ENCODE measurements at regions not wholly inside any gene's neighbourhood (a gene's known extent, or its start where the extent isn't known, plus 50 kb on each side); places are given as distances from the start of the nearest gene placed in this dataset.

DNA sequence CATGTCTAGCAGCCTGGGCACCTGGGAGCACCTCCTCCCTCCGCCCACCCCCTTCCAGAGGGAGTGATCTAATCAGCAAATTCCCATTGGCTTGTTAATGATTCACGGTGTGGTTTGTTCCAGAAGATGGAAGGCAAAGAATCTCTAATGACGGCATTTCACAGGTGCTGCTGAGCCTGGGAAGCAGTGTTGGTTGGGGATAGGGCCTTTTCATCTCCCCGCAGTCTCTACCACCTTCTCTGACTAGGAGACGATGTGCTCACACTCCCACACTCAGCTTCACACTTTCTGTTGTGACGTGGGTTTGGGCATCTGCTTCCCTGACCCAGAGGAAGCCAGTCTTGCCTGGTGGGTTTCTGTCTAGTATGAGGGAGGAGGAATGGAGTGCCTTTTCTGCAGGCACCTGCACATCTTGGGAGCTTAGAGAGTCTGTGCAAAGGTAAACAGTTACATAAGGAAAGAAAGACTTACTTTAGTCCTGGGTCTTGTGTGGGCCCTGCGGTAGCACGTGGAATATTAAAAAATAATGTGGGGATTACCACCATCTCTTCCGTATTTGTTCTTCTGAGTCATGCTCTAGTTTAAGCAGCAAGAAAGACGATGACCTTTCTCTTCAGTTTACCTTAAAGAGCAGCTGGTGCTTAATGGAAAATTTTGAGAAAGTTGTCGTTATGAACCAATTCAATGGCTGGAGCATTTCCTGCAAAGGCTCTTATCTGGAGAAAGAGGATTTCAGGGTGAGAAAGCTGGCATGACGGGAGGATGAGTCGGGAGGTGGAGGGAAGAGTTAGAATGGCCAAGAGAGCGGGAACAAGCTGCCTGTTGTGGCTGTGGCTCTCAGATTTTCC, 70.6 kb upstream of the ARHGAP5 start:
- DNase-seq: no peak
- intact Hi-C loops (cut with DNase I; ENCODE audit: low total_unique reads): no loop called here
- Histone ChIP-seq H3K27me3 (replicated peaks in 1 of 7) (no peaks in the 10 kb centered on the region), H3K4me1 (peaks cover 0 to 16% (median 0%) of the 10 kb centered on the region in 6 donors), H3K27ac (no peak overlapping the region), H3K4me3 (no peak overlapping the region), H3K9me3 (no peaks in the 10 kb centered on the region), H3K36me3 (no peaks in the 10 kb centered on the region)
- WGBS, 5 donors: 68 to 80% (median 75%) methylated on average over 14 of the region's 14 CpGs
- TF ChIP-seq POLR2A (IDR thresholded peaks at IDR 0.05): no peak
- TF ChIP-seq POLR2AphosphoS5 (IDR thresholded peaks at IDR 0.05): no peak
- TF ChIP-seq, protein P1, sequence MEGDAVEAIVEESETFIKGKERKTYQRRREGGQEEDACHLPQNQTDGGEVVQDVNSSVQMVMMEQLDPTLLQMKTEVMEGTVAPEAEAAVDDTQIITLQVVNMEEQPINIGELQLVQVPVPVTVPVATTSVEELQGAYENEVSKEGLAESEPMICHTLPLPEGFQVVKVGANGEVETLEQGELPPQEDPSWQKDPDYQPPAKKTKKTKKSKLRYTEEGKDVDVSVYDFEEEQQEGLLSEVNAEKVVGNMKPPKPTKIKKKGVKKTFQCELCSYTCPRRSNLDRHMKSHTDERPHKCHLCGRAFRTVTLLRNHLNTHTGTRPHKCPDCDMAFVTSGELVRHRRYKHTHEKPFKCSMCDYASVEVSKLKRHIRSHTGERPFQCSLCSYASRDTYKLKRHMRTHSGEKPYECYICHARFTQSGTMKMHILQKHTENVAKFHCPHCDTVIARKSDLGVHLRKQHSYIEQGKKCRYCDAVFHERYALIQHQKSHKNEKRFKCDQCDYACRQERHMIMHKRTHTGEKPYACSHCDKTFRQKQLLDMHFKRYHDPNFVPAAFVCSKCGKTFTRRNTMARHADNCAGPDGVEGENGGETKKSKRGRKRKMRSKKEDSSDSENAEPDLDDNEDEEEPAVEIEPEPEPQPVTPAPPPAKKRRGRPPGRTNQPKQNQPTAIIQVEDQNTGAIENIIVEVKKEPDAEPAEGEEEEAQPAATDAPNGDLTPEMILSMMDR (IDR thresholded peaks at IDR 0.05 in 8 of 11, conservative IDR thresholded peaks at IDR 0.05 in 3 of 11): no peak

DNA sequence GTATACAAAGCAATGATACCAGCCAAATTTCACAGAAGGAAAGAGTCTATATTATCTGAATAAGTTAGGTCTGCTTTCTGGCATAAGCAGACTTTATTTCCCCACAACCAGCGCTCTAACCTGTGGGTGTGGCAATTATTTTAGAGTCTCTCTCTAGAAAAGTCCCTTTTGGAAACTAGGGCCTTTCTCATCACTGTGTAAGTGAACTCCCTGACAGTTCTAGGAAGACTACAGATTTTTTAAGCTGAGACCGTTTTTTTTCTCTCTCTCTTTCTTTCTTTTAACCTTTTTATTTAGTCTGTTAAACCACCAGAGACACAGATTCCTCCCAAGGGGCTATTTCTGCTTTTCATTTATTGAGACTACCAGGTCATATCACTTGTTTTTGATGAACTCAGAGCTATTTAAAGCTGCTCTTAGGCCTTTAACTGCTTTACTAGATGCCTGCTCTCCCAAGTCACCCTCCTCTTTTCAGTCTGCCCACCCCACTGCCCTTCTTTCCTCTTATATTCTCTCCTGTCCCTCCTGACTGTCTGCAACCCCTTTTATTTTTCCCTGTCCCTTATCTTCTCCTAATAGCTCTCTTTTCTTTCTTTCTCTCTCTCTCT, 69.2 kb upstream of the ARHGAP5 start:
- H3K4me1 ChIP-seq: peaks cover 0 to 16% (median 0%) of the 10 kb centered on the region in 6 donors
- H3K4me3 ChIP-seq: no peak overlapping the region
- no peaks in the 10 kb centered on the region for H3K27me3 ChIP-seq (replicated peaks in 1 of 7)
- H3K9me3 ChIP-seq: no peaks in the 10 kb centered on the region
- no peak for DNase-seq
- intact Hi-C loops (cut with DNase I; ENCODE audit: low total_unique reads): no loop called here
- whole genome bisulfite sequencing, 5 donors: 48 to 66% (median 59%) methylated on average over 2 of the region's 2 CpGs
- H3K27ac ChIP-seq: peak overlapping the region in 1 of 8 donors; percentile 34
- TF ChIP-seq POLR2A (IDR thresholded peaks at IDR 0.05) (no peak), POLR2AphosphoS5 (IDR thresholded peaks at IDR 0.05) (no peak)
- TF ChIP-seq, protein P1 (IDR thresholded peaks at IDR 0.05 in 8 of 11, conservative IDR thresholded peaks at IDR 0.05 in 3 of 11): no peak
- H3K36me3 ChIP-seq: no peaks in the 10 kb centered on the region

DNA sequence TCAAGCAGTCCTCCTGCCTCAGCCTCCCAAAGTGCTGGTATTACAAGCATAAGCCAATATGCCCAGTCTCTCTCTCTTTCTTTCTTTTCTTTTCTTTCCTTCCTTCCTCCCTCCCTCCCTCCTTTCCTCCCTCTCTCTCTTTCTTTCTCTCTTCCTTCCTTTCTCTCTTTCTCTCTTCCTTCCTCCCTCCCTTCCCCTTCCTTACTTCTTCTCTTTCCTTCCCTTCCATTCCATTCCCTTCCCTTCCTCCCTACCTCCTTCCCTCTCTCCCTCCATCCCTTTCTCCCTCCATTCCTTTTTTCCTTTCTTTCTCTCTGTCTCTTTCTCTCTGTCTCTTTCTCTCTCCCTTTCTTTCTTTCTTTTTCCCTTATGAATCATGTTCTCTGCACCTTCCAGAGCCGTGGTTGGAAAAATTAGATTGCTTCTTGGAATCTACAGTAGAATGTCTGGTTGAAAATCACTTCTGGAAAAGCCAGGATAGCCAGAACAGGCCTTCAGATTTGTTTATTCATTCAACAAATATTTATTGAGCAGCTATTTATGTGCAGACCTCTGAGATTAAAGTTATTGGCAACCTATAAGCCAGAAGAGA, 68.4 kb upstream of the ARHGAP5 start:
- no peaks in the 10 kb centered on the region for H3K27me3 ChIP-seq (replicated peaks in 1 of 7)
- H3K4me1 ChIP-seq: peaks cover 0 to 16% (median 0%) of the 10 kb centered on the region in 6 donors
- no peak for TF ChIP-seq POLR2AphosphoS5 (IDR thresholded peaks at IDR 0.05)
- TF ChIP-seq POLR2A (IDR thresholded peaks at IDR 0.05): no peak
- TF ChIP-seq, protein P1 (IDR thresholded peaks at IDR 0.05 in 8 of 11, conservative IDR thresholded peaks at IDR 0.05 in 3 of 11): no peak
- H3K4me3 ChIP-seq: no peak overlapping the region
- intact Hi-C loops (cut with DNase I; ENCODE audit: low total_unique reads): no loop called here
- 78 to 97% (median 85%) methylated on average over 1 of the region's 1 CpG for WGBS, 5 donors
- no peaks in the 10 kb centered on the region for H3K36me3 ChIP-seq
- H3K9me3 ChIP-seq: no peaks in the 10 kb centered on the region
- peak overlapping the region in 1 of 8 donors; percentile 34 for H3K27ac ChIP-seq
- no peak for DNase-seq
